HG02798 (cell line): ENCODE measurements at regions not wholly inside any gene's neighbourhood (a gene's known extent, or its start where the extent isn't known, plus 50 kb on each side); places are given as distances from the start of the nearest gene placed in this dataset.
"Not testable (repeated sequence)": the region's sequence is repeated elsewhere in the genome, so short reads cannot be mapped to it uniquely, and the experiment has no call there.

Source experiments
- ATAC-seq: cut with Tn5 transposase; IDR thresholded peaks from one replicate; pipeline ENCODE4 v1.9.1; 2021; ENCODE audit warnings: mild to moderate bottlenecking; ENCODE audit not compliant: unreplicated experiment, poor library complexity

DNA sequence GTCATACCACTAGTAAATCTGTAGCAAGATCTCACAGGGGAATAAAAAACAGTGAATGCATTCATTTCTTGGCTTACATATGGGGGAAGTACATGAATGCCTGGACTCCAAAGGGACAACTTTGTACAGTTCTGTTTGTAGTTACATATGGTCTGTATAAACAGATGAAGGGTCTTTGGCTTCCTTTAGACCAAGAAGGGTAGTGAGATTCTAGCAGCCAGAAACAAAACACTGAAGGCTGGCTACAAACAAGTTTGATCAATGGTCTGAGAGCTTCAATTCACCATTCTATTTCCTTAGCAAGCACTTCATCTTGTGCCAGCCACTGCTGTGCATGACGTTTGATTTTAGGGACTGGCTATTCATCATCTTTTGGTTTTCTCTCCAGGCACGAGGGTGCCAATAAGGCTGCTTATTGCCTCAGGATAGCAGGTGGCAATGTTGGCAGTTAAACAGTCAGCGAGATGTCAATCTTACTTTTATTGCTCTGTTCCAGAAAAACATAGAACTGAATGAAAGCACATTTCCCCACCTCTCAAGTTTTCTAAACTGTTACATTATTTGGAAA, 313.7 kb upstream of the COL8A1 start:
- ATAC-seq, result no peak

GRCh38 chr3:99323940-99324339, 314.5 kb upstream of the COL8A1 start:
- ATAC-seq, result no peak

DNA sequence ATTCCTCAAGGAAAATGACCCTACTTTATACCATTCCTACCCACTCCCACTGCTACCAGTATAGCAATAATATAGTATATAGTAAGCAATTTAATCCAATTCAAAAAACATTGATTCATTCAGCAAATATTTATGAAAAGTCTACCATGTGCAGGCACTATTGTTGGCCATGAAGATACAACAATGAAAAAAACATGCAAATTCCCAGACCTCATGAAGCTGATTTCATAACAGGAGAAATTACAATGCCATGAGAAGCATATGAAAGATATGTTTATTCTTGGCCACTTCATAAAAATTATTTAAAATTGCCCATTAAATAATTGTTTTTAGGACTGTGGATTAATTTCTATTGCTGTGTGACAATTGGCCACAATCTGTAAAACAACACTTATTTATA, 315.8 kb upstream of the COL8A1 start:
- ATAC-seq, result no peak

DNA sequence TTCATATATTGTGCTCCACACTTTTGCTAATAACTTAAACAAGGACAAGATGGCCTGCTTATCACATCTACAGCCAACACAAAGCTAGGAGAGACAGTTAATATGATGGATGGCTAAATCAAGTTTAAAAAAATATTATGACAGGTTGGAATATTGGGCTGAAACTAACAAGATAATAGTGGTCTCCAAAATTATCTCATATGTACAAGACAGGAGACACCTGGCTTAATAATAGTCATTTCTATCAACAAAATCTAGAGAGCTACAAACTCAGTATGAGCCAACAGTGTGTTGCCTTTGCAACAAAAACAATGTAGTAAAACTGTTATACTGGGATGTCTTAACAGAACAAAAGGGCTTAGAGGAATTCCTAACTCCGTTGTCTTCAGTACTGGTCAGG, 317.1 kb upstream of the COL8A1 start:
- no peak for ATAC-seq

- ATAC-seq, result no peak
Observed at GRCh38 chr3:99319961-99320360, 318.4 kb upstream of the COL8A1 start.

DNA sequence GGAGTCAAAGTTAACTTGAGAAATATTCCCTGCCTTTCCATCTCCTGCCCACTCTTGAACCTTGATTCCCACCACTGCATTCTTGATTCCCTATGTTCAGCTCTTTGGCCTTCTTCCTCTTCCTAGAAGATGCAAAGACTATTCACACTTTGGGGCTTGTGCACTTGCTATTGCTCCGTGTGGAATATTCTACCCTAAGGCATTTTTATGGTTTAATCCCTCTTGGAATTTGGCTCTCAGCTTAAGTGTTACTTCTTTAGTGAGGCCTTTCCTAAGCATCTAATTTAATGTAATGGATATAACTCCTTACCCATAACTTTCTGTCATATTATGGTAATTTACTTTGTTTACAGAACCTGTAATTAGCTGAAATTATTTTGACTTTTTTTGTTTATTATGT, 318.9 kb upstream of the COL8A1 start:
- ATAC-seq, result no peak

DNA sequence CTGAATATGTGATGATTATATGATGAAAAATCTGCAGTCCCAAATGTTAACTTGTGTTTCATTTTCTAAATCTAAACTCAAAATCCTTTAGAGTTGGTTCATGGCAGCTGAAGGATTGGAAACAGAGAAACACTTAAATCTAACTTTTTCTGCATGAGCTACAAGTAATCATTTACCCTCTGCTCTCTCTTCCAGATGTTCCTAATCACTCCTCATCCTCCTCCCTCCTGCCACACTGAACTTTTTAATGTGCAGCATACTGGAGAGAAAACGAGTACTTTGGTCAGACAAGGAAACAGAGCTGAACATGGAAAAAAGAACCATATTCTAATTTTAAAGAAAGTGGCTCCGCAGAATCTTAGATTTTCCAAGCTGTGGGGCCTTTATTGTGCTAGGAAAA, 321.2 kb upstream of the COL8A1 start:
- no peak for ATAC-seq

- no peak for ATAC-seq
Observed at GRCh38 chr3:99315896-99316295, 322.5 kb upstream of the COL8A1 start.

GRCh38 chr3:99313485-99313884, 324.9 kb upstream of the COL8A1 start:
- no peak for ATAC-seq

DNA sequence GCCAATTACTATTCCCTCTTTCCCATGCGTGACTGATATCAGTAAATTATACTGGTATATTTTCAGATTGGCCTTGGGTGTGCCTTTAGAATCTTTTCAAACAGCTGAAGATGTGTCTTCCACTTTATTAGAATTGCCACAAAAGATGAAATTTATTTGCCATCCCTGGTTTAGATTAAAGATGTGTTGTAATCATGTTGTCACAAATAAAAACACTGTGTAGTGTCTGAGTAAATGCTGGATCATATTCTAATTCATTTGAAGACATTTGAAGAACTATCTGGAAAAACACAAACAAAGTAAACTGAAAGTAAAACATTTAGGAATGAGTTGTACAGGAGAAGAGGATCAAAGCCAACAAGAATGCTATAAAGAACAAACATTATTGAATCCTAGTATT, 339.7 kb upstream of the COL8A1 start:
- ATAC-seq, result no peak

GRCh38 chr3:99295836-99296235, 342.6 kb upstream of the COL8A1 start:
- ATAC-seq, result no peak

GRCh38 chr3:99294092-99294491, 344.3 kb upstream of the COL8A1 start:
- not testable (repeated sequence) for ATAC-seq

DNA sequence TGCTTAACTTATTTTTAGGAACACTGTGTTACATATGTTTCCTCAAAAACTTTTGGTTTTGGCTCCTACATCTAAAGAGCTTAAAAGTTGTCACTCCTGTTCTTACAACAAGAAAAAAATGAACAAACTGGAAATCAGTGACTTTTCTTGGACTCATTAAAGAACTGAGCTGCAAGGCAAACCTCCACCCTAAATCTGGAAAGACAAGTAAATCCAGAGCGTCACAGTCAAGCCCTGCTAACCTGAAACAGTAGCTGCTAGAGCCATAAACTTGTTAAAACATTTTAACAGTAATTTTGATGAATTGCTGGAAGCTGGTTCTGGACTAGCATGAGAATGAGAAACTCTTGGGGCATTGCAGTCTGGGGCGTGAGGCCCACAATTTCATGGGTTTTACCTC, 350.5 kb upstream of the COL8A1 start:
- ATAC-seq, result no peak

DNA sequence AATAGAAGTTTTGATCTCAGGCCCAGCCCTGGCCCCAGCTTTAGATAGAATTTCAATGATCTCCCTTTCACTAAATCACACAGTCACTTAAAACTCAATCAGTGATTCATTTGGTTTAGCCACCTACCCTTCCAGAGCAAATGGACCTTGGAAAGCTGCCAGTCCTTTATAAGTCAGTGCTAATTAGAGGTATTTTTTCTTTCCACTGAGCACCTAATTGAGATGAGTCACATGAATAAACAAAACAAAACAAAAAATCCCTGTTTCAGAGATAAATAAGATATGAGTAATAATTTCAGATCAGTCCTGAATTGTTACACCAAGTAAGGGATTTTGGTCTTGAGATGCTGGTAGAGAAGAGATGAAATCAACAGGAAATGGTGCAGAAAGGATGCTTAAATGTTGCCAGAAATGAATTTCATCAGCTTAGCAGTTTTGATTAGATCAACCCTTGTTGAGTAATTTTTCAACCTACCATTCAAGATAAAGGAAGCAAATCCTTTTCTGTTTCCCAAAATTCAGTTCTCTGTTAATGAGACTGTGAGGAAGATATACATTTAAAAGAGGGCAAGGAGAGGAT, 352.0 kb upstream of the COL8A1 start:
- no peak for ATAC-seq

DNA sequence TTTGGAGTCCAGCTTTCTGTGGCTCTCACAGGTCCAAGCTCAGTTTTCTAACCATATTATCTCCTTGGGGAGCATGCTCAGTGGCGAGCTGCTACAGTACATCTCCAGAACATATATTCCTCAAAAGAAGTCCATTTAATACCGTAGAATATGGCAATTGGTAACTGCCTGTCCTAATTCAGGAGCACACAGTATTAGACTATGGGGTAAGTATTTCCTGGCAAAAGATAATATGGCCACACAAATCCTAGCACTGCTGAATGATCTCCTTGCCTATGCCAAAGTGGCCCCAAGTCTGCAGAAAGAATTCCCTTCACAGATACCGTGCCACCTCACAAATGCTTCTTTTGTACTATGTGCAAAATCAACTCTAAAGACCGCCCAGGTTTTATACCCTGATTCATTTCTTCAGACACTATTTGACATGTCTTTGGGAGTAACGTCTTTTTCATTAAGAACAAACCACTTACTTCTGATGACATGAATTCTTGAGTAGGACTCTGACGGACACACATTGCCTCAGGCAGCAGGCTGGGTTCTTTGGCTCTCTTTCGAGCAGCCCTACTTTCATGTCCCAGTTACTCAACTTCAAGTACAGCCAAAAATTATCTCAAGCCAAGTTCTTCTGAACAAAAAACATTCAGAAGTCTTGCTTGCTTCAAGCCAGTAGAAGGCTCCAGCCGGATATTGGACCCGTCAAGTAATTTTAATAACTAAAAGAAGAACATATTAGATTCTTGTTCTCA, 368.3 kb upstream of the DCBLD2 start:
- ATAC-seq, result no peak

DNA sequence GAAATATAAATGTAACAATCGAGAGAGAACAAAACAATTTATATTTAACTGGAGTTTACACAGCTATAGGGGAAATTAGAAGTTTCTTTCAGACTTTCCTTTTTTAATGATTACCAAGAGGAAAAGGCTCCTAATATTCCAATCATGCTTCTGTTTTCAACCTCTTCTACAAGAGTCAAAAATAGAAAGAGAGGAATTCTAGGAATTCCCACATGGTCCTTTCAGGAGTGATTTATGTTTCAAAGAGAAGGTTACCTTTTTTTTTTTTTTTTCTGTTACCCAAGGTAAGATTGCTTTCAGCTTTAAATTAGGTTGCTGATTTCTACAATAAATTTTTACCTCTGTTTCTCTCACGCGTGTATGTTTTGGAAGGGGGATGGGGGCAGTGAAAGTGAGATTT, 355.3 kb upstream of the DCBLD2 start:
- ATAC-seq, result no peak

GRCh38 chr3:99253963-99254355, 352.5 kb upstream of the DCBLD2 start:
- ATAC-seq, result no peak

DNA sequence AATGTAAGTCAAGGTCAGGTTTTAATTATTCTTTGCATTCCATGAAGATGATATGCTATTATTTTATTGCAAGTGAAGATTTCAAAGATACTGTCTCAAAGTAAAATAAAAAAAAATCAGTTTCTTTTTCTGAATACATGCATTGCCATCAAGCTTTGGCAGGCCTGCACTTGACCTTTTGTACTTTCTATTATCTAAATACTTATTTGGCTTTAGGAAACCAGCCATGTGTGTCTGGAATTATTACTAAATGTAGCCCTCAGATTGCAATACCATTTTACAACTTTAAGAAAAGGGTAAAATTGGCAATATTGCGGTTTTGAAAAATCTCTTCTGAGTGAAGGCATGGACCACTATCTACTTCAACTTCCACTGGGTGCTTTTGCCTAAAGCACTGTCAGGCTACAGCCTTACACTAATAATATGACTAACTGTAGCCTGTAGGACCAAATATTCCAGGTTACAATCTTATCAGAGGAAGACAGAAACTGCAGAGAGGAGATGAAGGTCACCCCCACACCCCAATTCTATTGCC, 349.4 kb upstream of the DCBLD2 start:
- no peak for ATAC-seq

- no peak for ATAC-seq
Observed at GRCh38 chr3:99250272-99250671, 348.8 kb upstream of the DCBLD2 start.

GRCh38 chr3:99249627-99250026, 348.1 kb upstream of the DCBLD2 start:
- no peak for ATAC-seq

- ATAC-seq, result no peak
Observed at GRCh38 chr3:99248913-99249312, 347.4 kb upstream of the DCBLD2 start.

- no peak for ATAC-seq
Observed at GRCh38 chr3:99248130-99248529, 346.6 kb upstream of the DCBLD2 start.
